Activated B cell treated with CpG ODN at 0.5 μM for 24 hours (primary cell): ENCODE measurements at regions not wholly inside any gene's neighbourhood (a gene's known extent, or its start where the extent isn't known, plus 50 kb on each side); places are given as distances from the start of the nearest gene placed in this dataset.

Experiments used
- ATAC-seq: fragments of 200-7000 bp; cut with Tn5 transposase; one replicate; pipeline ENCODE4 v1.10.0; 2021; ENCODE audit warnings: low read depth, mild to moderate bottlenecking, moderate library complexity
- CTCF ChIA-PET: fragments of 350-600 bp; sonication (Branson Sonifier 250); formaldehyde crosslinking; loops from one replicate; lab custom pipeline; 2021; ENCODE audit warnings: antibody characterized with exemption; lab: Charles Lee
- POLR2A ChIA-PET: fragments of 350-600 bp; sonication (Branson Sonifier 250); formaldehyde crosslinking; loops from one replicate; lab custom pipeline; 2021; ENCODE audit warnings: antibody characterized with exemption; lab: Charles Lee
- DNase-seq: peaks from one replicate; pipeline ENCODE4 v3.0.0; 2022
- H3K27ac Mint-ChIP-seq: one replicate; pipeline ENCODE4 v1.8.0; 2020; ENCODE audit warnings: mixed read lengths
- H3K27me3 Mint-ChIP-seq: one replicate; pipeline ENCODE4 v1.8.0; 2021; ENCODE audit warnings: mixed read lengths
- H3K36me3 Mint-ChIP-seq: one replicate; pipeline ENCODE4 v1.8.0; 2021; ENCODE audit warnings: low read depth, mixed read lengths
- H3K4me1 Mint-ChIP-seq: one replicate; pipeline ENCODE4 v1.8.0; 2021; ENCODE audit warnings: mixed read lengths
- H3K4me3 Mint-ChIP-seq: one replicate; pipeline ENCODE4 v1.8.0; 2020; ENCODE audit warnings: mild to moderate bottlenecking, mixed read lengths
- H3K9me3 Mint-ChIP-seq: one replicate; pipeline ENCODE4 v1.8.0; 2020; ENCODE audit warnings: mixed read lengths
- CTCF ChIP-seq: fragments of 200-600 bp; IDR thresholded peaks from one replicate; pipeline ENCODE4 v1.8.0; 2022; ENCODE audit warnings: antibody characterized with exemption, mild to moderate bottlenecking
- intact Hi-C: fragments of 100-400 bp; cut with micrococcal nuclease; formaldehyde crosslinking; loops from one replicate; pipeline ENCODE4 v1.15.1; 2024

GRCh38 chr13:57925250-57925649 lies 293.7 kb downstream of the PCDH17 start:
- intact Hi-C loops = no loop called here
- Mint-ChIP-seq H3K4me3 (no peak overlapping the region), H3K36me3 (no peaks in the 10 kb centered on the region), H3K27me3 (no peaks in the 10 kb centered on the region), H3K27ac (no peak overlapping the region), H3K4me1 (no peaks in the 10 kb centered on the region), H3K9me3 (peaks cover 10% of the 10 kb centered on the region)
- ChIA-PET CTCF (no interaction called here), POLR2A (no interaction called here)
- TF ChIP-seq CTCF = no peak
- DNase-seq = no peak
- no peak for ATAC-seq

GRCh38 chr13:57925751-57926150 lies 294.2 kb downstream of the PCDH17 start:
- Mint-ChIP-seq H3K9me3 (peaks cover 10% of the 10 kb centered on the region), H3K36me3 (no peaks in the 10 kb centered on the region), H3K27ac (no peak overlapping the region), H3K4me1 (no peaks in the 10 kb centered on the region), H3K4me3 (no peak overlapping the region), H3K27me3 (no peaks in the 10 kb centered on the region)
- CTCF ChIA-PET = no interaction called here
- POLR2A ChIA-PET = no interaction called here
- no peak for DNase-seq
- no peak for ATAC-seq
- TF ChIP-seq CTCF = no peak
- intact Hi-C loops = no loop called here

- H3K27ac Mint-ChIP-seq = no peak overlapping the region
- POLR2A ChIA-PET = no interaction called here
Observed at GRCh38 chr13:57932061-57932460, 300.5 kb downstream of the PCDH17 start.

GRCh38 chr13:57933606-57934005 lies 302.1 kb downstream of the PCDH17 start:
- CTCF ChIA-PET = no interaction called here

More at GRCh38 chr13:57932061-57932460, 300.5 kb downstream of the PCDH17 start:
- DNase-seq (no peak), ATAC-seq (no peak)
- peaks cover 7% of the 10 kb centered on the region for H3K9me3 Mint-ChIP-seq
- H3K27me3 Mint-ChIP-seq = no peaks in the 10 kb centered on the region
- H3K4me1 Mint-ChIP-seq = no peaks in the 10 kb centered on the region
- CTCF ChIA-PET = no interaction called here
- H3K36me3 Mint-ChIP-seq = no peaks in the 10 kb centered on the region
- no peak overlapping the region for H3K4me3 Mint-ChIP-seq
- intact Hi-C loops = no loop called here
- TF ChIP-seq CTCF = no peak

GRCh38 chr13:57935965-57936364 lies 304.4 kb downstream of the PCDH17 start:
- DNase-seq = no peak
- Mint-ChIP-seq H3K36me3 (no peaks in the 10 kb centered on the region), H3K4me1 (no peaks in the 10 kb centered on the region), H3K4me3 (no peak overlapping the region), H3K27ac (no peak overlapping the region), H3K27me3 (no peaks in the 10 kb centered on the region), H3K9me3 (peaks cover 10% of the 10 kb centered on the region)
- no peak for TF ChIP-seq CTCF
- intact Hi-C loops = no loop called here
- ChIA-PET CTCF (no interaction called here), POLR2A (no interaction called here)
- no peak for ATAC-seq

More at GRCh38 chr13:57933606-57934005, 302.1 kb downstream of the PCDH17 start:
- H3K27me3 Mint-ChIP-seq = no peaks in the 10 kb centered on the region
- no peaks in the 10 kb centered on the region for H3K4me1 Mint-ChIP-seq
- peaks cover 2% of the 10 kb centered on the region for H3K9me3 Mint-ChIP-seq
- DNase-seq = no peak
- H3K27ac Mint-ChIP-seq = no peak overlapping the region
- no peak overlapping the region for H3K4me3 Mint-ChIP-seq
- POLR2A ChIA-PET = no interaction called here
- ATAC-seq = no peak
- intact Hi-C loops = no loop called here
- TF ChIP-seq CTCF = no peak
- H3K36me3 Mint-ChIP-seq = no peaks in the 10 kb centered on the region
